H9 (cell line): ENCODE measurements at regions not wholly inside any gene's neighbourhood (a gene's known extent, or its start where the extent isn't known, plus 50 kb on each side); places are given as distances from the start of the nearest gene placed in this dataset.

Experiments used
- DNase-seq: peaks from one replicate; pipeline ENCODE4 v3.0.0-alpha.2; 2017
- H2AFZ ChIP-seq: one replicate; pipeline ENCODE4 v1.6.1; 2013; ENCODE audit warnings: mild to moderate bottlenecking, low read length, control low read depth, moderate library complexity
- H2AK5ac ChIP-seq: 2 replicates; pipeline ENCODE4 v1.6.1; 2013; ENCODE audit warnings: low read length, control low read depth, mixed read lengths; ENCODE audit not compliant: insufficient read length
- H2BK120ac ChIP-seq: one replicate; pipeline ENCODE4 v1.6.1; 2013; ENCODE audit warnings: low read depth, mild to moderate bottlenecking, low read length, control low read depth, inconsistent platforms; ENCODE audit not compliant: poor library complexity, severe bottlenecking
- H2BK12ac ChIP-seq: 2 replicates; pipeline ENCODE4 v1.6.1; 2013; ENCODE audit warnings: low read length, control low read depth, mixed read lengths, low read depth; ENCODE audit not compliant: insufficient read length
- H2BK15ac ChIP-seq: 2 replicates; pipeline ENCODE4 v1.6.1; 2013; ENCODE audit warnings: low read depth, low read length, control low read depth
- H2BK20ac ChIP-seq: one replicate; pipeline ENCODE4 v1.6.1; 2013; ENCODE audit warnings: low read depth, mild to moderate bottlenecking, low read length, control low read depth, inconsistent platforms; ENCODE audit not compliant: poor library complexity, severe bottlenecking
- H2BK5ac ChIP-seq: 2 replicates; pipeline ENCODE4 v1.6.1; 2013; ENCODE audit warnings: low read length, control low read depth, mixed read lengths; ENCODE audit not compliant: insufficient read length
- H3K14ac ChIP-seq: 2 replicates; pipeline ENCODE4 v1.6.1; 2013; ENCODE audit warnings: low read length, control low read depth; ENCODE audit not compliant: insufficient read depth
- H3K18ac ChIP-seq: 2 replicates; pipeline ENCODE4 v1.6.1; 2013; ENCODE audit warnings: low read depth, mild to moderate bottlenecking, mixed read lengths, low read length, control low read depth; ENCODE audit not compliant: insufficient read length
- H3K23ac ChIP-seq: 2 replicates; pipeline ENCODE4 v1.6.1; 2013; ENCODE audit warnings: low read length, control low read depth, mixed read lengths, low read depth; ENCODE audit not compliant: insufficient read length
- H3K23me2 ChIP-seq: 2 replicates; pipeline ENCODE4 v1.6.1; 2013; ENCODE audit warnings: low read depth, mild to moderate bottlenecking, mixed read lengths, low read length, control low read depth; ENCODE audit not compliant: insufficient read length, poor library complexity, severe bottlenecking
- H3K27ac ChIP-seq: 2 replicates; pipeline ENCODE4 v1.5.1; 2013; ENCODE audit warnings: low read length, control low read depth, mixed read lengths, low read depth; ENCODE audit not compliant: insufficient read length
- H3K27me3 ChIP-seq: 2 replicates; pipeline ENCODE4 v1.6.1; 2013; ENCODE audit warnings: low read length, control low read depth, inconsistent platforms; ENCODE audit not compliant: insufficient read depth
- H3K4ac ChIP-seq: 2 replicates; pipeline ENCODE4 v1.6.1; 2013; ENCODE audit warnings: low read depth, mild to moderate bottlenecking, control low read depth, inconsistent platforms, low read length, moderate library complexity
- H3K4me1 ChIP-seq: 2 replicates; pipeline ENCODE4 v1.6.1; 2013; ENCODE audit warnings: low read length, control low read depth, inconsistent platforms; ENCODE audit not compliant: insufficient read depth
- H3K4me2 ChIP-seq: 2 replicates; pipeline ENCODE4 v1.6.1; 2013; ENCODE audit warnings: low read length, control low read depth, mixed read lengths; ENCODE audit not compliant: insufficient read length, insufficient read depth
- H3K56ac ChIP-seq: 2 replicates; pipeline ENCODE4 v1.6.1; 2013; ENCODE audit warnings: low read depth, mild to moderate bottlenecking, mixed read lengths, low read length, control low read depth; ENCODE audit not compliant: insufficient read length
- H3K79me1 ChIP-seq: 2 replicates; pipeline ENCODE4 v1.6.1; 2013; ENCODE audit warnings: low read depth, mild to moderate bottlenecking, moderate library complexity, low read length, control low read depth, inconsistent platforms; ENCODE audit not compliant: insufficient read depth, poor library complexity, severe bottlenecking
- H3K79me2 ChIP-seq: 2 replicates; pipeline ENCODE4 v1.6.1; 2013; ENCODE audit warnings: low read length, control low read depth, inconsistent platforms; ENCODE audit not compliant: insufficient read depth
- H3K9ac ChIP-seq: 2 replicates; pipeline ENCODE4 v1.6.1; 2013; ENCODE audit warnings: low read length, control low read depth, mixed read lengths; ENCODE audit not compliant: insufficient read length; ENCODE audit errors: extremely low read depth
- H3K9me3 ChIP-seq: one replicate; pipeline ENCODE4 v1.6.1; 2013; ENCODE audit warnings: low read depth, low read length, inconsistent platforms; ENCODE audit not compliant: control insufficient read depth
- H3T11ph ChIP-seq: one replicate; pipeline ENCODE4 v1.6.1; 2013; ENCODE audit warnings: mild to moderate bottlenecking, low read length, control low read depth, inconsistent platforms
- H4K20me1 ChIP-seq: one replicate; pipeline ENCODE4 v1.6.1; 2013; ENCODE audit not compliant: control insufficient read depth, insufficient read length, insufficient read depth
- H4K5ac ChIP-seq: 2 replicates; pipeline ENCODE4 v1.6.1; 2013; ENCODE audit warnings: low read depth, mild to moderate bottlenecking, mixed read lengths, low read length, control low read depth; ENCODE audit not compliant: insufficient read length
- H4K8ac ChIP-seq: replicated peaks from 2 replicates; pipeline ENCODE4 v1.6.1; 2013; ENCODE audit warnings: low read length, control low read depth, mixed read lengths, low read depth; ENCODE audit not compliant: insufficient read length
- H4K91ac ChIP-seq: 2 replicates; pipeline ENCODE4 v1.6.1; 2013; ENCODE audit warnings: low read depth, mild to moderate bottlenecking, moderate library complexity, mixed read lengths, low read length, control low read depth; ENCODE audit not compliant: insufficient read length
- H3K27ac Mint-ChIP-seq, 3 experiments: 2 replicates in 2 of 3; 3 replicates in 1 of 3; pipeline ENCODE4 v1.8.0; 2020 to 2021; ENCODE audit warnings: mixed read lengths in 3 of 3, mild to moderate bottlenecking in 1 of 3, moderate library complexity in 1 of 3
- H3K27me3 Mint-ChIP-seq: 2 replicates; pipeline ENCODE4 v1.8.0; 2021; ENCODE audit warnings: low read depth, mild to moderate bottlenecking, moderate library complexity, mixed read lengths
- H3K36me3 Mint-ChIP-seq, 3 experiments: 2 replicates in 2 of 3; 3 replicates in 1 of 3; pipeline ENCODE4 v1.8.0; 2020 to 2021; ENCODE audit warnings: low read depth in 3 of 3, mixed read lengths in 3 of 3; ENCODE audit not compliant: insufficient read depth in 1 of 3
- H3K4me1 Mint-ChIP-seq, 2 experiments: 2 replicates each; pipeline ENCODE4 v1.8.0; 2020; ENCODE audit warnings: mixed read lengths in 2 of 2
- H3K4me3 Mint-ChIP-seq, 2 experiments: 2 replicates in 1 of 2; 3 replicates in 1 of 2; pipeline ENCODE4 v1.8.0; 2020 to 2021; ENCODE audit warnings: mild to moderate bottlenecking in 2 of 2, mixed read lengths in 2 of 2, moderate library complexity in 1 of 2
- H3K9me3 Mint-ChIP-seq, 2 experiments: 2 replicates in 1 of 2; 3 replicates in 1 of 2; pipeline ENCODE4 v1.8.0; 2020; ENCODE audit warnings: mild to moderate bottlenecking in 2 of 2, mixed read lengths in 2 of 2, moderate library complexity in 1 of 2
- WGBS: extraction: QIAGEN DNeasy Blood & Tissue Kit; methylation state at CpG from one replicate; pipeline ENCODE4 v1.1.7; 2013; ENCODE audit warnings: missing lambda C conversion rate, low lambda C conversion rate, mixed read lengths; ENCODE audit not compliant: insufficient read length; ENCODE audit errors: extremely low coverage; 5-methylcytosine and 5-hydroxymethylcytosine counted together
- TF ChIP-seq, protein P1 (sequence below): fragments of 200-600 bp; sonication (generic); conservative IDR thresholded peaks from 3 replicates; pipeline ENCODE4 v1.8.0; 2021; ENCODE audit warnings: antibody characterized with exemption, mild to moderate bottlenecking

DNA sequence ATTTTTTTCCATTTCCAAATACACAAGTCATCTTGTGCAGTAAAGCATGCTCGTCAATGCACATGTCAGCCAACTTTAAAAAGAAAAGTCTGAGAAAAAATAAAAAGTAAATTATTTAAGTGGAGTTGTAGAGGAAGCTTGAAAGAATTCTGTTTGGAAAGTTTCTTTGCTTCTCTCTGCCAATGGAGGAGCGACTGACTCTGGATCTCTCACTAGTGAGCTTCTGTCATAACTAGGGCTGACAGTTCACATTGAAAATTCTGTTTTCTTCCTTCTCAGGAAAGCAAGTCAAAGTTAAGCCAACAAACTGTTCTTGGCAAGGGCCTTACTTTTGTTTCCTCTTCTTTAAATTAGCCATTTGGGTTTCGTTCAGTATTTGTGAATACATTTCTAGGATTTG lies 298.2 kb downstream of the POU4F1 start:
- Histone ChIP-seq H3K27me3 (no peaks in the 10 kb centered on the region), H2BK120ac (no peak overlapping the region), H3K4me1 (no peaks in the 10 kb centered on the region), H3K14ac (no peak overlapping the region), H3K23me2 (no peaks in the 10 kb centered on the region), H3T11ph (no peak overlapping the region), H2BK20ac (no peak overlapping the region), H3K23ac (no peak overlapping the region), H2BK12ac (no peak overlapping the region), H4K8ac (no peak overlapping the region), H4K20me1 (no peaks in the 10 kb centered on the region), H4K5ac (no peak overlapping the region), H2AFZ (no peak overlapping the region), H2BK5ac (no peak overlapping the region), H3K4me2 (no peak overlapping the region), H4K91ac (no peak overlapping the region), H2BK15ac (no peak overlapping the region), H3K79me1 (no peaks in the 10 kb centered on the region), H2AK5ac (no peak overlapping the region), H3K79me2 (no peaks in the 10 kb centered on the region), H3K18ac (no peak overlapping the region), H3K9me3 (no peaks in the 10 kb centered on the region), H3K27ac (no peak overlapping the region), H3K9ac (no peak overlapping the region), H3K56ac (no peak overlapping the region), H3K4ac (no peak overlapping the region)
- Mint-ChIP-seq H3K27me3 (no peaks in the 10 kb centered on the region; the same call in 1 of the 2 replicates), H3K4me3 (no peak overlapping the region), H3K27ac (no peak overlapping the region), H3K4me1 (peaks cover 5 to 7% of the 10 kb centered on the region in 2 experiments), H3K9me3 (no peaks in the 10 kb centered on the region), H3K36me3 (no peaks in the 10 kb centered on the region)
- no CpG with 5 or more reads among the region's 3 CpGs for WGBS
- no peak for DNase-seq
- TF ChIP-seq, protein P1, sequence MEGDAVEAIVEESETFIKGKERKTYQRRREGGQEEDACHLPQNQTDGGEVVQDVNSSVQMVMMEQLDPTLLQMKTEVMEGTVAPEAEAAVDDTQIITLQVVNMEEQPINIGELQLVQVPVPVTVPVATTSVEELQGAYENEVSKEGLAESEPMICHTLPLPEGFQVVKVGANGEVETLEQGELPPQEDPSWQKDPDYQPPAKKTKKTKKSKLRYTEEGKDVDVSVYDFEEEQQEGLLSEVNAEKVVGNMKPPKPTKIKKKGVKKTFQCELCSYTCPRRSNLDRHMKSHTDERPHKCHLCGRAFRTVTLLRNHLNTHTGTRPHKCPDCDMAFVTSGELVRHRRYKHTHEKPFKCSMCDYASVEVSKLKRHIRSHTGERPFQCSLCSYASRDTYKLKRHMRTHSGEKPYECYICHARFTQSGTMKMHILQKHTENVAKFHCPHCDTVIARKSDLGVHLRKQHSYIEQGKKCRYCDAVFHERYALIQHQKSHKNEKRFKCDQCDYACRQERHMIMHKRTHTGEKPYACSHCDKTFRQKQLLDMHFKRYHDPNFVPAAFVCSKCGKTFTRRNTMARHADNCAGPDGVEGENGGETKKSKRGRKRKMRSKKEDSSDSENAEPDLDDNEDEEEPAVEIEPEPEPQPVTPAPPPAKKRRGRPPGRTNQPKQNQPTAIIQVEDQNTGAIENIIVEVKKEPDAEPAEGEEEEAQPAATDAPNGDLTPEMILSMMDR: no peak
